ENCODE measurements at regions not wholly inside any gene's neighbourhood (a gene's known extent, or its start where the extent isn't known, plus 50 kb on each side); places are given as distances from the start of the nearest gene placed in this dataset.

DNA sequence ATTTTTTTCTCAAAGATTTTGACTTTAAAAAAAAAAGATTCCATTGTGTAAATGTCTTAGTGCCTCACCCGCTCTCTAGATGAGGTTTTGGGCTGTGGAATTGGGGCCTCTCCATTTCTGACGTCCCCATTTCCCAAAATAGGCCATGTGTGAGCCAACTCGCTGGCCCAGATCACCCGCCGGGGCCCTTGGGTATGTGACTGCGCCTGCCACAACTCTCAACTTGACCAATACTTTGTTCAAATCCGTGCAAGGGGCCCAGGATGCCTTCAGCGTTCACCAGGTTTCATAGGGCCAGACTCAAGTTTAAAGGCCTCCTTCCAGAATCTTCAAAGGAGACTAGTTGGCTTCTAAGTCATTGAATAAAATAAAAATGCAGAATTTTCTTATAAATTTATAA is 96.0 kb downstream of the DHCR7 start:
- TF ChIP-seq JUND (IDR thresholded peaks at IDR 0.05; ENCODE audit: borderline replicate concordance, low read depth, low read length) (no peak), JUND (tag; IDR thresholded peaks at IDR 0.05; ENCODE audit: borderline replicate concordance, low read depth, low read length) (no peak), FOXP1 (CRISPR knock-in tag; IDR thresholded peaks at IDR 0.05) (no peak), POLR2A (conservative IDR thresholded peaks at IDR 0.05) (no peak), HCFC1 (IDR thresholded peaks at IDR 0.05; ENCODE audit: low read depth, low read length) (no peak), POLR2AphosphoS5 (IDR thresholded peaks at IDR 0.05; ENCODE audit: control insufficient read depth, insufficient read depth, low read depth, low read length) (no peak), RBM22 (IDR thresholded peaks at IDR 0.05; ENCODE audit: low read depth, low read length, poor library complexity, severe bottlenecking) (no peak)
- TF ChIP-seq, protein P1, sequence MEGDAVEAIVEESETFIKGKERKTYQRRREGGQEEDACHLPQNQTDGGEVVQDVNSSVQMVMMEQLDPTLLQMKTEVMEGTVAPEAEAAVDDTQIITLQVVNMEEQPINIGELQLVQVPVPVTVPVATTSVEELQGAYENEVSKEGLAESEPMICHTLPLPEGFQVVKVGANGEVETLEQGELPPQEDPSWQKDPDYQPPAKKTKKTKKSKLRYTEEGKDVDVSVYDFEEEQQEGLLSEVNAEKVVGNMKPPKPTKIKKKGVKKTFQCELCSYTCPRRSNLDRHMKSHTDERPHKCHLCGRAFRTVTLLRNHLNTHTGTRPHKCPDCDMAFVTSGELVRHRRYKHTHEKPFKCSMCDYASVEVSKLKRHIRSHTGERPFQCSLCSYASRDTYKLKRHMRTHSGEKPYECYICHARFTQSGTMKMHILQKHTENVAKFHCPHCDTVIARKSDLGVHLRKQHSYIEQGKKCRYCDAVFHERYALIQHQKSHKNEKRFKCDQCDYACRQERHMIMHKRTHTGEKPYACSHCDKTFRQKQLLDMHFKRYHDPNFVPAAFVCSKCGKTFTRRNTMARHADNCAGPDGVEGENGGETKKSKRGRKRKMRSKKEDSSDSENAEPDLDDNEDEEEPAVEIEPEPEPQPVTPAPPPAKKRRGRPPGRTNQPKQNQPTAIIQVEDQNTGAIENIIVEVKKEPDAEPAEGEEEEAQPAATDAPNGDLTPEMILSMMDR (IDR thresholded peaks at IDR 0.05 in 2 of 3, conservative IDR thresholded peaks at IDR 0.05 in 1 of 3; ENCODE audit: insufficient read depth in 2 of 3, low read depth in 1 of 3, low read length in 3 of 3): no peak
- TF ChIP-seq, protein P2, sequence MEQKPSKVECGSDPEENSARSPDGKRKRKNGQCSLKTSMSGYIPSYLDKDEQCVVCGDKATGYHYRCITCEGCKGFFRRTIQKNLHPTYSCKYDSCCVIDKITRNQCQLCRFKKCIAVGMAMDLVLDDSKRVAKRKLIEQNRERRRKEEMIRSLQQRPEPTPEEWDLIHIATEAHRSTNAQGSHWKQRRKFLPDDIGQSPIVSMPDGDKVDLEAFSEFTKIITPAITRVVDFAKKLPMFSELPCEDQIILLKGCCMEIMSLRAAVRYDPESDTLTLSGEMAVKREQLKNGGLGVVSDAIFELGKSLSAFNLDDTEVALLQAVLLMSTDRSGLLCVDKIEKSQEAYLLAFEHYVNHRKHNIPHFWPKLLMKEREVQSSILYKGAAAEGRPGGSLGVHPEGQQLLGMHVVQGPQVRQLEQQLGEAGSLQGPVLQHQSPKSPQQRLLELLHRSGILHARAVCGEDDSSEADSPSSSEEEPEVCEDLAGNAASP (IDR thresholded peaks at IDR 0.05): no peak
